SK-N-SH treated with all-trans-retinoic acid at 6 μM for 48 hours (cell line): ENCODE measurements at regions not wholly inside any gene's neighbourhood (a gene's known extent, or its start where the extent isn't known, plus 50 kb on each side); places are given as distances from the start of the nearest gene placed in this dataset.
A peak's percentile ranks its signal among the peaks of the same experiment; 100 is the strongest.
"Not testable (repeated sequence)": the region's sequence is repeated elsewhere in the genome, so short reads cannot be mapped to it uniquely, and the experiment has no call there.

ENCODE experiments used
- ATAC-seq: fragments of 200-7000 bp; cut with Tn5 transposase; 3 replicates; pipeline ENCODE4 v1.9.1; 2020; ENCODE audit warnings: mild to moderate bottlenecking, moderate library complexity
- ARNTL ChIP-seq: fragments of 450-650 bp; formaldehyde crosslinking; IDR thresholded peaks from 2 replicates; pipeline ENCODE4 v1.5.0; 2020; ENCODE audit warnings: low read depth, mild to moderate bottlenecking, moderate library complexity, borderline replicate concordance
- BACH2 ChIP-seq: fragments of 250-450 bp; sonication (Bioruptor Pico); IDR thresholded peaks from 2 replicates; pipeline ENCODE4 v1.9.0; 2021; ENCODE audit warnings: mild to moderate bottlenecking, borderline replicate concordance
- CSDC2 ChIP-seq: fragments of 250-450 bp; sonication (Bioruptor Pico); IDR thresholded peaks from 2 replicates; pipeline ENCODE4 v1.5.0; 2020; ENCODE audit warnings: mild to moderate bottlenecking, moderate library complexity
- ESRRG ChIP-seq: fragments of 250-450 bp; sonication (Bioruptor Pico); IDR thresholded peaks from 2 replicates; pipeline ENCODE4 v1.6.1; 2021; ENCODE audit warnings: mild to moderate bottlenecking
- ISL1 ChIP-seq: fragments of 250-450 bp; sonication (Bioruptor Pico); IDR thresholded peaks from 2 replicates; pipeline ENCODE4 v2.1.2; 2022; ENCODE audit warnings: mild to moderate bottlenecking, moderate library complexity
- OSR1 ChIP-seq: fragments of 250-450 bp; sonication (Bioruptor Pico); IDR thresholded peaks from 2 replicates; pipeline ENCODE4 v1.8.0; 2022; ENCODE audit warnings: moderate library complexity, mild to moderate bottlenecking, inconsistent platforms
- PPARA ChIP-seq: fragments of 250-450 bp; sonication (Bioruptor Pico); IDR thresholded peaks from 2 replicates; pipeline ENCODE4 v1.5.0; 2020; ENCODE audit warnings: mild to moderate bottlenecking, borderline replicate concordance
- RARB ChIP-seq: fragments of 250-450 bp; sonication (Bioruptor Pico); IDR thresholded peaks from 2 replicates; pipeline ENCODE4 v1.8.0; 2021; ENCODE audit warnings: mild to moderate bottlenecking, moderate library complexity
- SNAI2 ChIP-seq: fragments of 250-450 bp; sonication (Bioruptor Pico); IDR thresholded peaks from 2 replicates; pipeline ENCODE4 v1.5.0; 2020; ENCODE audit warnings: mild to moderate bottlenecking, moderate library complexity
- TCF4 ChIP-seq: fragments of 250-450 bp; sonication (Bioruptor Pico); IDR thresholded peaks from 2 replicates; pipeline ENCODE4 v1.8.0; 2021; ENCODE audit warnings: mild to moderate bottlenecking, moderate library complexity, borderline replicate concordance
- TOX ChIP-seq: fragments of 250-450 bp; sonication (Bioruptor Pico); IDR thresholded peaks from 2 replicates; pipeline ENCODE4 v1.8.0; 2021; ENCODE audit warnings: mild to moderate bottlenecking, moderate library complexity, borderline replicate concordance
- TSHZ2 ChIP-seq: fragments of 250-450 bp; sonication (Bioruptor Pico); IDR thresholded peaks from 2 replicates; pipeline ENCODE4 v1.5.0; 2020; ENCODE audit warnings: mild to moderate bottlenecking, moderate library complexity
- ZC3H10 ChIP-seq: fragments of 250-450 bp; sonication (Bioruptor Pico); IDR thresholded peaks from 2 replicates; pipeline ENCODE4 v1.5.1; 2021; ENCODE audit warnings: mild to moderate bottlenecking, moderate library complexity
- ZFP3 ChIP-seq: fragments of 250-450 bp; sonication (Bioruptor Pico); IDR thresholded peaks from 2 replicates; pipeline ENCODE4 v1.5.0; 2020; ENCODE audit warnings: mild to moderate bottlenecking, moderate library complexity
- ZFP30 ChIP-seq: fragments of 450-650 bp; formaldehyde crosslinking; IDR thresholded peaks from 2 replicates; pipeline ENCODE4 v1.5.0; 2022; ENCODE audit warnings: mild to moderate bottlenecking, moderate library complexity
- ZNF70 ChIP-seq: fragments of 450-650 bp; formaldehyde crosslinking; IDR thresholded peaks from 2 replicates; pipeline ENCODE4 v1.5.0; 2020; ENCODE audit warnings: mild to moderate bottlenecking, moderate library complexity
- TF ChIP-seq, protein P1 (sequence below): fragments of 250-450 bp; sonication (Bioruptor Pico); IDR thresholded peaks from 2 replicates; pipeline ENCODE4 v1.5.1; 2021; ENCODE audit warnings: mild to moderate bottlenecking, moderate library complexity
- TF ChIP-seq, protein P2 (sequence below): fragments of 250-450 bp; sonication (Bioruptor Pico); IDR thresholded peaks from 2 replicates; pipeline ENCODE4 v1.8.0; 2020; ENCODE audit warnings: mild to moderate bottlenecking, moderate library complexity, borderline replicate concordance
- TF ChIP-seq, protein P3 (sequence below): fragments of 250-450 bp; sonication (Bioruptor Pico); IDR thresholded peaks from 2 replicates; pipeline ENCODE4 v1.5.1; 2020; ENCODE audit warnings: low read depth, mild to moderate bottlenecking, moderate library complexity

- TF ChIP-seq, protein P1, sequence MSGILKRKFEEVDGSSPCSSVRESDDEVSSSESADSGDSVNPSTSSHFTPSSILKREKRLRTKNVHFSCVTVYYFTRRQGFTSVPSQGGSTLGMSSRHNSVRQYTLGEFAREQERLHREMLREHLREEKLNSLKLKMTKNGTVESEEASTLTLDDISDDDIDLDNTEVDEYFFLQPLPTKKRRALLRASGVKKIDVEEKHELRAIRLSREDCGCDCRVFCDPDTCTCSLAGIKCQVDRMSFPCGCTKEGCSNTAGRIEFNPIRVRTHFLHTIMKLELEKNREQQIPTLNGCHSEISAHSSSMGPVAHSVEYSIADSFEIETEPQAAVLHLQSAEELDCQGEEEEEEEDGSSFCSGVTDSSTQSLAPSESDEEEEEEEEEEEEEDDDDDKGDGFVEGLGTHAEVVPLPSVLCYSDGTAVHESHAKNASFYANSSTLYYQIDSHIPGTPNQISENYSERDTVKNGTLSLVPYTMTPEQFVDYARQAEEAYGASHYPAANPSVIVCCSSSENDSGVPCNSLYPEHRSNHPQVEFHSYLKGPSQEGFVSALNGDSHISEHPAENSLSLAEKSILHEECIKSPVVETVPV: no peak
- TF ChIP-seq, all 23 proteins: peak for 0
These were observed 958.6 kb downstream of the NXPH1 start (continued) for GRCh38 chr7:9391984-9392383.

GRCh38 chr7:9404386-9404785, 971.0 kb downstream of the NXPH1 start:
- ATAC-seq: not testable (repeated sequence)

DNA sequence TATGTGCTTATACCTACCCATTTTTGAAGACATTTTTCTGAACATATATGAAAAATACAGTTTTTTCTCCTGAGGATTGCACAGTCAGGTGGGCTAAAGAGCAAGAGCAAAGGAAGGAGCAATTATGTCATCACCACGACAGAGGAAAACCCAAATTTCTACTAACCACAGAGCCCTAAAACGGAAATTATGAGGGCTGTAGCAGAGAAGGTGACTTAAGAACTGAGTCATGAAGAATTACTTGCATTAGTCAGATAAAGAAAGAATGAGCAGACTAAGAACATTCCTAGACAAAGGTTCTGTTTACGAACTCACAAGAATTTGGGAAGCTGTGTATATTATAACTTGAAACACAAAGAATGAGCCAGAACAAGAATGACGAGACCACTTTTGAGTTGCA, 974.4 kb downstream of the NXPH1 start:
- TF ChIP-seq OSR1 (CRISPR knock-in tag) (no peak), PPARA (CRISPR knock-in tag) (no peak), ESRRG (CRISPR knock-in tag) (no peak), ZNF70 (no peak), ZFP3 (CRISPR knock-in tag) (no peak), TCF4 (CRISPR knock-in tag) (no peak), ISL1 (CRISPR knock-in tag) (peak; percentile 54; the same call in 1 of the 2 replicates)
- TF ChIP-seq, protein P1: no peak
- TF ChIP-seq, all 23 proteins: peak for 1
- ATAC-seq: no peak

DNA sequence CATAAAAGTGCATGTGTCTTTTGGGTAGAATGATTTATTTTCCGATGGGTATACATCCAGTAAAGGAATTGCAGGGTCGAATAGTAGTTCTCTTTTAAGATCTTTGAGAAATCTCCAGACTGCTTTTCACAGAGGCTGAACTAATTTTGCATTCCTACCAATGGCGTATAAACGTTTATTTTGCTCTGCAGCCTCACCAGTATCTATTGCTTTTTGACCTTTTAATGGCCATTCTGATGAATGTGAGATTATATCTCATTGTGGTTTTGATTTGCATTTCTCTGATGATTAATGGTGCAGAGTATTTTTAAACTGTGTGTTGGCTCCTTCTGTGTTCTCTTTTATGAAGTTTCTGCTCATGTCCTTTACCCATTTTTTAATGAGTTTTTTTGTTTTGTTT, 1020.1 kb downstream of the NXPH1 start:
- no peak for ATAC-seq
- TF ChIP-seq RARB (CRISPR knock-in tag) (no peak), ZFP3 (CRISPR knock-in tag) (no peak), PPARA (CRISPR knock-in tag) (no peak), ZFP30 (no peak), ZC3H10 (CRISPR knock-in tag) (no peak), ESRRG (CRISPR knock-in tag) (no peak), OSR1 (CRISPR knock-in tag) (no peak), CSDC2 (CRISPR knock-in tag) (no peak), TCF4 (CRISPR knock-in tag) (no peak), ISL1 (CRISPR knock-in tag) (no peak), BACH2 (CRISPR knock-in tag) (no peak), TOX (CRISPR knock-in tag) (no peak), TSHZ2 (CRISPR knock-in tag) (no peak), ARNTL (CRISPR knock-in tag) (no peak), SNAI2 (CRISPR knock-in tag) (no peak), ZNF70 (no peak)
- TF ChIP-seq, protein P2, sequence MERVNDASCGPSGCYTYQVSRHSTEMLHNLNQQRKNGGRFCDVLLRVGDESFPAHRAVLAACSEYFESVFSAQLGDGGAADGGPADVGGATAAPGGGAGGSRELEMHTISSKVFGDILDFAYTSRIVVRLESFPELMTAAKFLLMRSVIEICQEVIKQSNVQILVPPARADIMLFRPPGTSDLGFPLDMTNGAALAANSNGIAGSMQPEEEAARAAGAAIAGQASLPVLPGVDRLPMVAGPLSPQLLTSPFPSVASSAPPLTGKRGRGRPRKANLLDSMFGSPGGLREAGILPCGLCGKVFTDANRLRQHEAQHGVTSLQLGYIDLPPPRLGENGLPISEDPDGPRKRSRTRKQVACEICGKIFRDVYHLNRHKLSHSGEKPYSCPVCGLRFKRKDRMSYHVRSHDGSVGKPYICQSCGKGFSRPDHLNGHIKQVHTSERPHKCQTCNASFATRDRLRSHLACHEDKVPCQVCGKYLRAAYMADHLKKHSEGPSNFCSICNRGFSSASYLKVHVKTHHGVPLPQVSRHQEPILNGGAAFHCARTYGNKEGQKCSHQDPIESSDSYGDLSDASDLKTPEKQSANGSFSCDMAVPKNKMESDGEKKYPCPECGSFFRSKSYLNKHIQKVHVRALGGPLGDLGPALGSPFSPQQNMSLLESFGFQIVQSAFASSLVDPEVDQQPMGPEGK (CRISPR knock-in tag): no peak
- TF ChIP-seq, protein P3, sequence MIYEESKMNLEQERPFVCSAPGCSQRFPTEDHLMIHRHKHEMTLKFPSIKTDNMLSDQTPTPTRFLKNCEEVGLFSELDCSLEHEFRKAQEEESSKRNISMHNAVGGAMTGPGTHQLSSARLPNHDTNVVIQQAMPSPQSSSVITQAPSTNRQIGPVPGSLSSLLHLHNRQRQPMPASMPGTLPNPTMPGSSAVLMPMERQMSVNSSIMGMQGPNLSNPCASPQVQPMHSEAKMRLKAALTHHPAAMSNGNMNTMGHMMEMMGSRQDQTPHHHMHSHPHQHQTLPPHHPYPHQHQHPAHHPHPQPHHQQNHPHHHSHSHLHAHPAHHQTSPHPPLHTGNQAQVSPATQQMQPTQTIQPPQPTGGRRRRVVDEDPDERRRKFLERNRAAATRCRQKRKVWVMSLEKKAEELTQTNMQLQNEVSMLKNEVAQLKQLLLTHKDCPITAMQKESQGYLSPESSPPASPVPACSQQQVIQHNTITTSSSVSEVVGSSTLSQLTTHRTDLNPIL (CRISPR knock-in tag): no peak
- TF ChIP-seq, protein P1: no peak
